ENCODE measurements at regions not wholly inside any gene's neighbourhood (a gene's known extent, or its start where the extent isn't known, plus 50 kb on each side); places are given as distances from the start of the nearest gene placed in this dataset.

DNA sequence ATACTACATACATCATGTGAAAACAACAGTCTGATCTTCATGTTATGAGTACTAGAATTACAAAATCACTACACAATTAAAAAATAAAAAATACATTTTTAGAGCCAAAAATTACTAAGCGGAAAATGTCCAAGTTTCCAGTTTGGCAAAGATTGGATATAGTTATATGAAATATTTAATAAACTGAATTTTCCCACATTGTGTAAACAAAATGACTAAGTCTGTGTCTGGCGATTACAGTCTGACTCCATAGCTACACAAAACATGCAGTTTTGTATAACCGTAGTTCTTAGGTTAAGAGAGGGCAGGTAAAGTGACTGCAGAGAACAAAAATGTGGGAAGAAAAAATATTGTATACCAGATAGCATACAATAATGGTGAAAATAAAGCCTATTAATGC is 59.2 kb upstream of the TMEM47 start:
- no peak for DNase-seq (ENCODE audit: extremely low read depth, low read depth)
- TF ChIP-seq, protein P1, sequence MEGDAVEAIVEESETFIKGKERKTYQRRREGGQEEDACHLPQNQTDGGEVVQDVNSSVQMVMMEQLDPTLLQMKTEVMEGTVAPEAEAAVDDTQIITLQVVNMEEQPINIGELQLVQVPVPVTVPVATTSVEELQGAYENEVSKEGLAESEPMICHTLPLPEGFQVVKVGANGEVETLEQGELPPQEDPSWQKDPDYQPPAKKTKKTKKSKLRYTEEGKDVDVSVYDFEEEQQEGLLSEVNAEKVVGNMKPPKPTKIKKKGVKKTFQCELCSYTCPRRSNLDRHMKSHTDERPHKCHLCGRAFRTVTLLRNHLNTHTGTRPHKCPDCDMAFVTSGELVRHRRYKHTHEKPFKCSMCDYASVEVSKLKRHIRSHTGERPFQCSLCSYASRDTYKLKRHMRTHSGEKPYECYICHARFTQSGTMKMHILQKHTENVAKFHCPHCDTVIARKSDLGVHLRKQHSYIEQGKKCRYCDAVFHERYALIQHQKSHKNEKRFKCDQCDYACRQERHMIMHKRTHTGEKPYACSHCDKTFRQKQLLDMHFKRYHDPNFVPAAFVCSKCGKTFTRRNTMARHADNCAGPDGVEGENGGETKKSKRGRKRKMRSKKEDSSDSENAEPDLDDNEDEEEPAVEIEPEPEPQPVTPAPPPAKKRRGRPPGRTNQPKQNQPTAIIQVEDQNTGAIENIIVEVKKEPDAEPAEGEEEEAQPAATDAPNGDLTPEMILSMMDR (IDR thresholded peaks at IDR 0.05; ENCODE audit: low read depth, low read length, missing control alignments) = no peak
- no peak overlapping the region for H3K4me3 ChIP-seq (replicated peaks; ENCODE audit: low read depth, low read length)

DNA sequence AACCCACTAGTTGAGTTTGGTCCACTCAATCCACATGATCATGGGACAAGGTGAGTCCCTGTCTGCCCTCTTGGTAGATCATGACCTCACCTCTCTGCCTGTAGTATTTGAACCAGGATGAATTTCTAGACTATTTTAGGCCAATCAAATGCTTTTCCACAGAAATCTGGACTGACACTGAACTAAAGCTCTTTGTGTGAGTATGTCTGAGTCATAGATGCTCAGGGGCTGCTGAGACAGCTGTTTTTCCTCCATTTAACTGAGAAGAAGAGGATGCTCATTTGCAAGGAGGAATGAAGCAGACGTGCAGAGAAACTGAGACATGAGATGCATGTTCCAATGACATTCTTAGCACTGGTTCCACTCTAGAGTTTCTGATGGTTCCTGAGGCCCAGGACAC is 77.3 kb upstream of the TMEM47 start:
- TF ChIP-seq, protein P1 (IDR thresholded peaks at IDR 0.05; ENCODE audit: low read depth, low read length, missing control alignments) = no peak
- no peak overlapping the region for H3K4me3 ChIP-seq (replicated peaks; ENCODE audit: low read depth, low read length)
- no peak for DNase-seq (ENCODE audit: extremely low read depth, low read depth)

DNA sequence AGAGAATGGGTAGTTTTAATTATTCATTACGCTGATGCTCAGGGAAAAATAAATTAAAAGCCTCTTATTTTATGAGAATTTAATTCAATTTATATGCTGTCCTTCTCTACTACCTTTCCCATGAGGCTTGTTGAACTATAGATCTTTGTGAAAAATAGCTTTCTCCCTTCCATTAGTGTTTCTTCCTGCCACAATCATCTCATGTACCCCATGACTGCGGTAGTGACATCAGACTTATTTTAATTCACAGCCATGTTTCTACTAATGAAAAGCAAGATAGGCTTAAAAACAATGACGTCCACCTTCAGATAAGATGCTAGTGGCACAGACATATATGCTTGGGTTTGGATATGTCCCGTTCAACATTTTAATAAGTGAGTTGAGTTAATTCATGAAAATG is 87.4 kb upstream of the TMEM47 start:
- TF ChIP-seq, protein P1 (IDR thresholded peaks at IDR 0.05; ENCODE audit: low read depth, low read length, missing control alignments) = no peak
- DNase-seq (ENCODE audit: extremely low read depth, low read depth) = no peak
- H3K4me3 ChIP-seq (replicated peaks; ENCODE audit: low read depth, low read length) = no peak overlapping the region

DNA sequence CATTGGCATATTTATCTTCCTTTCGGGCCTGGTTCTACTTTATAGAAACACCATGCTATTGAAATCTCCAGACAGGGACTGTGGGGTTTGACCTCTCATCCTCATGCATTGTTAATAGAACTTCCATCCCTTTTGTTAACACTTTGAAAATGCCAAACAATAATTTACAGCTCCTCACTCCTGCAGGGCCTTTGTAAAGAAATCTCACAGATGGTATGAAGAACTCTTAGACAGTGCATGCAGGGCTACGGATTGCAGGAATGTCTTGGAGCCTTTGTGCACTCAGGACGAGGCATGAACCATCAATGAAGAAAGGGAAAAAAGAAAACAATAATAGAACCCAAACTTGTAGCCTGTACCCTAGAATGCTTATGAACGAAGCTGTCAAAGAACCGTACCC is 92.8 kb upstream of the TMEM47 start:
- no peak for DNase-seq (ENCODE audit: extremely low read depth, low read depth)
- no peak overlapping the region for H3K4me3 ChIP-seq (replicated peaks; ENCODE audit: low read depth, low read length)
- TF ChIP-seq, protein P1 (IDR thresholded peaks at IDR 0.05; ENCODE audit: low read depth, low read length, missing control alignments) = no peak

DNA sequence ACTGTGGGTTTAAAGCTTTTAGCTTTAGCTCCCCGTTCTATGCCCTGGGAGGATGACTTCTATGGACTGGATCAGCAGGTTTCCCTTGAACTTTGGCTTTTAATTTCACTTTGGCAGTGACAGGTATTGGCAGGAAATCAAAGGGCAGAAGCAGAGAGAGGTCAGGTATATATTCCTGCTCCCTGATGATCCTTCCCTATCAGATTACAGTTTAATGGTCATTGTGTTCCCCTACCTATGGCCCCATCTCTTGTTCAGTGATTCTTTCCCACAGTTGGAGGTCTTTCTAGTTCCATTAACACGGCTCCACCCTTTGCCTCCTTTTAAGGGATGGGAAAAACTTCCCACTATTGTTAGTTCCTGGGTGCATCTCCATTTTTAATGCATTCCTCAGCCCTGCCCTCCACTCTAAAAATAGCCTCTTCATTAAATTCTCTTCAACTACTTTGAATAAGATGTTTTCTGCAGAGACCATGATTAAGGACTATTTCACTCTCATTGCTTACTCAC is 107.8 kb upstream of the TMEM47 start:
- TF ChIP-seq, protein P1 (IDR thresholded peaks at IDR 0.05; ENCODE audit: low read depth, low read length, missing control alignments) = no peak
- H3K4me3 ChIP-seq (replicated peaks; ENCODE audit: low read depth, low read length) = no peak overlapping the region
- no peak for DNase-seq (ENCODE audit: extremely low read depth, low read depth)

DNA sequence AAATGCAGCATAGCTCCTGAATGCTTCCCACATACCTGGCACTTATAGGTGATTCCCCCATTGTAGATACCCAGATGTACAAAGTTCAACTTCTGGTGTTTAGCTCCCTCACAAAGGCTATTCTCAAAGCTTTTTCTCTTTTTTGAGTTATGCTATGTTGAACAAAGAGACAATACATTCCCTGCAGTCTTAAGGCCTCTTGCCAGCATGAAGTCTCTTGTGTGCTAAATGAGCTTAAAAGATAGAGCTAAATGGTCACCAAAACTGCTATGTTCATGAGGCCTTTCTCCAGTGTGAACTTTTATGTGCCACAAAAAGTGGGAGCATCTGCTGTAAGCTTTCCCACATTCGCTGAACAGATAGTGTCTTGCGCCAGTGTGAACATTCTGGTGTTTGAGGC is 111.2 kb upstream of the TMEM47 start:
- no peak overlapping the region for H3K4me3 ChIP-seq (replicated peaks; ENCODE audit: low read depth, low read length)
- no peak for DNase-seq (ENCODE audit: extremely low read depth, low read depth)
- TF ChIP-seq, protein P1 (IDR thresholded peaks at IDR 0.05; ENCODE audit: low read depth, low read length, missing control alignments) = no peak

DNA sequence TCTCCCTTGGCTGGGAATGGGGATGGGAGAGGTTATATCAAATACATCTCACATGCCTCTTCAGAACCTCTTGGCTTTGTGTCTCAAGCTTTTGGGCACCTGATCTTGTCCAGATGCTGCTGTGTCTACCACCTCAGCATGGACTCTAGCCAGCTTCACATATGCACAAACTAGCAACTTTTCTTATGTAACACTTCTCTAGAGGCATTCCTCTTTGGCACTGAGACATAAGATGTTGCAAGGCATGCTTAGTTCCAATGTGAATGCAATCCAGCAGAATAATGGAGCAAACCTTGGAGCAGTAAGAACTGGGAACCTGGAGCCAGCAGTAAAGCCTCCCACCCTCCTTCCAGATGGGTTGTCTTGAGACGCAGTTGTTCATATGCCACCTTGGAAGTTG is 113.4 kb upstream of the TMEM47 start:
- no peak for DNase-seq (ENCODE audit: extremely low read depth, low read depth)
- TF ChIP-seq, protein P1 (IDR thresholded peaks at IDR 0.05; ENCODE audit: low read depth, low read length, missing control alignments) = no peak

More for the DNA sequence above, 113.4 kb upstream of the TMEM47 start:
- no peak overlapping the region for H3K4me3 ChIP-seq (replicated peaks; ENCODE audit: low read depth, low read length)

Data from HFF-Myc (cell line).